KMS-11 (cell line): ENCODE measurements at regions not wholly inside any gene's neighbourhood (a gene's known extent, or its start where the extent isn't known, plus 50 kb on each side); places are given as distances from the start of the nearest gene placed in this dataset.

Experiments
- H2AFZ ChIP-seq: fragments of 200-600 bp; sonication (generic); 2 replicates; pipeline ENCODE4 v1.6.1; 2016; ENCODE audit warnings: antibody characterized with exemption, mixed run types, low read depth
- H3K27ac ChIP-seq: fragments of 200-600 bp; sonication (generic); 2 replicates; pipeline ENCODE4 v1.6.1; 2016; ENCODE audit warnings: mild to moderate bottlenecking, mixed run types
- H3K27me3 ChIP-seq: fragments of 200-600 bp; sonication (generic); 2 replicates; pipeline ENCODE4 v1.6.1; 2017; ENCODE audit warnings: mild to moderate bottlenecking, low read depth, mixed run types, moderate library complexity; ENCODE audit not compliant: insufficient read depth
- H3K36me3 ChIP-seq: fragments of 200-600 bp; sonication (generic); 2 replicates; pipeline ENCODE4 v1.6.1; 2017; ENCODE audit warnings: mild to moderate bottlenecking, mixed run types; ENCODE audit not compliant: insufficient read depth
- H3K4me1 ChIP-seq: fragments of 200-600 bp; sonication (generic); 2 replicates; pipeline ENCODE4 v1.6.1; 2016; ENCODE audit warnings: mild to moderate bottlenecking, low read depth, mixed run types; ENCODE audit not compliant: poor library complexity, severe bottlenecking
- H3K4me2 ChIP-seq: fragments of 200-600 bp; sonication (generic); 2 replicates; pipeline ENCODE4 v1.7.0; 2016; ENCODE audit warnings: mild to moderate bottlenecking, mixed run types
- H3K4me3 ChIP-seq: fragments of 200-600 bp; sonication (generic); IDR thresholded peaks from 2 replicates; pipeline ENCODE4 v1.6.1; 2017; ENCODE audit warnings: low read depth, low read length, mixed read lengths; ENCODE audit not compliant: insufficient read depth
- H3K79me2 ChIP-seq: fragments of 200-600 bp; sonication (generic); 2 replicates; pipeline ENCODE4 v1.6.1; 2016; ENCODE audit warnings: low read depth, mixed run types; ENCODE audit not compliant: insufficient read depth
- H3K9ac ChIP-seq: fragments of 200-600 bp; sonication (generic); 2 replicates; pipeline ENCODE4 v1.6.1; 2016; ENCODE audit warnings: mild to moderate bottlenecking, mixed run types
- H4K20me1 ChIP-seq: fragments of 200-600 bp; sonication (generic); 2 replicates; pipeline ENCODE4 v1.6.1; 2016; ENCODE audit warnings: mild to moderate bottlenecking, mixed run types; ENCODE audit not compliant: insufficient read depth
- CTCF ChIP-seq: fragments of 200-600 bp; sonication (generic); conservative IDR thresholded peaks from 2 replicates; pipeline ENCODE4 v1.6.1; 2017; ENCODE audit warnings: low read depth, mild to moderate bottlenecking, antibody characterized with exemption, low read length, moderate library complexity, mixed read lengths

GRCh38 chr9:89802781-89803355, 198.1 kb downstream of the GADD45G start:
- H3K27ac ChIP-seq, result no peak overlapping the region
- H3K27me3 ChIP-seq, result no peaks in the 10 kb centered on the region
- H3K4me1 ChIP-seq, result peaks cover 33% of the 10 kb centered on the region
- H3K79me2 ChIP-seq, result no peaks in the 10 kb centered on the region
- no peak overlapping the region for H3K4me3 ChIP-seq
- no peak overlapping the region for H3K9ac ChIP-seq
- no peaks in the 10 kb centered on the region for H3K36me3 ChIP-seq
- H2AFZ ChIP-seq, result no peak overlapping the region
- TF ChIP-seq CTCF, result no peak
- no peak overlapping the region for H3K4me2 ChIP-seq
- no peaks in the 10 kb centered on the region for H4K20me1 ChIP-seq

- no peak for TF ChIP-seq CTCF
- Histone ChIP-seq H3K4me2 (no peak overlapping the region), H3K4me1 (peaks cover 33% of the 10 kb centered on the region)
Observed at GRCh38 chr9:89803403-89803802, 198.6 kb downstream of the GADD45G start.

GRCh38 chr9:89804766-89805531, 200.1 kb downstream of the GADD45G start:
- Histone ChIP-seq H3K4me2 (no peak overlapping the region), H3K27me3 (no peaks in the 10 kb centered on the region), H3K4me1 (peaks cover 23% of the 10 kb centered on the region), H4K20me1 (no peaks in the 10 kb centered on the region), H3K36me3 (no peaks in the 10 kb centered on the region), H3K27ac (no peak overlapping the region), H3K4me3 (no peak overlapping the region), H3K79me2 (no peaks in the 10 kb centered on the region), H2AFZ (no peak overlapping the region), H3K9ac (no peak overlapping the region)
- no peak for TF ChIP-seq CTCF

More at GRCh38 chr9:89803403-89803802, 198.6 kb downstream of the GADD45G start:
- H2AFZ ChIP-seq, result no peak overlapping the region
- no peaks in the 10 kb centered on the region for H3K36me3 ChIP-seq
- H3K27me3 ChIP-seq, result no peaks in the 10 kb centered on the region
- H3K9ac ChIP-seq, result no peak overlapping the region
- H3K27ac ChIP-seq, result no peak overlapping the region
- H3K79me2 ChIP-seq, result no peaks in the 10 kb centered on the region
- no peak overlapping the region for H3K4me3 ChIP-seq
- no peaks in the 10 kb centered on the region for H4K20me1 ChIP-seq

GRCh38 chr9:89805571-89806292, 200.9 kb downstream of the GADD45G start:
- Histone ChIP-seq H4K20me1 (no peaks in the 10 kb centered on the region), H3K4me1 (peaks cover 23% of the 10 kb centered on the region), H3K27ac (no peak overlapping the region), H3K4me3 (no peak overlapping the region), H2AFZ (no peak overlapping the region), H3K36me3 (no peaks in the 10 kb centered on the region), H3K27me3 (no peaks in the 10 kb centered on the region), H3K79me2 (no peaks in the 10 kb centered on the region), H3K9ac (no peak overlapping the region), H3K4me2 (no peak overlapping the region)
- TF ChIP-seq CTCF, result no peak
